Testis (tissue), 2 donors: ENCODE measurements at regions not wholly inside any gene's neighbourhood (a gene's known extent, or its start where the extent isn't known, plus 50 kb on each side); places are given as distances from the start of the nearest gene placed in this dataset.

Experiments used
- DNase-seq: peaks from one replicate; pipeline ENCODE4 v3.0.0-alpha.2; 2019
- H3K27ac ChIP-seq, 2 donors: fragments of 200-600 bp; sonication (generic); one replicate each; pipeline ENCODE4 v1.5.1; 2019
- H3K27me3 ChIP-seq: fragments of 200-600 bp; sonication (generic); one replicate; pipeline ENCODE4 v1.5.1; 2019
- H3K36me3 ChIP-seq: fragments of 200-600 bp; sonication (generic); one replicate; pipeline ENCODE4 v1.5.1; 2017; ENCODE audit warnings: low read depth; ENCODE audit errors: missing control alignments
- H3K4me1 ChIP-seq: fragments of 200-600 bp; sonication (generic); one replicate; pipeline ENCODE4 v1.5.1; 2019
- H3K4me3 ChIP-seq, 2 donors: fragments of 200-600 bp; sonication (generic); one replicate each; pipeline ENCODE4 v1.5.1; 2017 to 2019
- H3K9me3 ChIP-seq: fragments of 200-600 bp; sonication (generic); one replicate; pipeline ENCODE4 v1.5.1; 2017
- CTCF ChIP-seq, 3 experiments: fragments of 450-650 bp in 2 of 3; fragments of 200-600 bp in 1 of 3; sonication (generic) in 1 of 3; IDR thresholded peaks; one replicate each; pipeline ENCODE4 v1.5.1; 2016 to 2019; ENCODE audit warnings: antibody characterized with exemption in 3 of 3, mild to moderate bottlenecking in 2 of 3, moderate library complexity in 1 of 3
- POLR2A ChIP-seq: fragments of 450-650 bp; IDR thresholded peaks from one replicate; pipeline ENCODE4 v1.6.1; 2017; ENCODE audit warnings: antibody characterized with exemption, mild to moderate bottlenecking, moderate library complexity
- WGBS, 2 donors: methylation state at CpG; one replicate each; pipeline ENCODE4 v1.1.5; 2018; 5-methylcytosine and 5-hydroxymethylcytosine counted together
- intact Hi-C: fragments of 100-400 bp; cut with DNase I; formaldehyde crosslinking; loops from one replicate; pipeline ENCODE4 v1.15.1; 2023; ENCODE audit warnings: low total_unique reads

GRCh38 chr2:173462892-173463840 lies 108.5 kb downstream of the CDCA7 start:
- 79 to 88% methylated on average over 14 of the region's 14 CpGs for WGBS, 2 donors
- Histone ChIP-seq H3K27me3 (no peaks in the 10 kb centered on the region), H3K27ac (no peak overlapping the region), H3K4me3 (no peak overlapping the region), H3K36me3 (no peaks in the 10 kb centered on the region), H3K9me3 (no peaks in the 10 kb centered on the region), H3K4me1 (no peaks in the 10 kb centered on the region)
- no peak for DNase-seq
- TF ChIP-seq POLR2A (no peak), CTCF (IDR thresholded peaks at IDR 0.05) (no peak)
- intact Hi-C loops = no loop called here

GRCh38 chr2:173463846-173464245 lies 109.2 kb downstream of the CDCA7 start:
- intact Hi-C loops = no loop called here
- TF ChIP-seq POLR2A (no peak), CTCF (IDR thresholded peaks at IDR 0.05) (no peak)
- Histone ChIP-seq H3K4me3 (no peak overlapping the region), H3K9me3 (no peaks in the 10 kb centered on the region), H3K36me3 (no peaks in the 10 kb centered on the region), H3K27ac (no peak overlapping the region), H3K4me1 (no peaks in the 10 kb centered on the region), H3K27me3 (no peaks in the 10 kb centered on the region)
- no peak for DNase-seq
- 93% methylated on average over 6 of the region's 6 CpGs for WGBS, 2 donors

GRCh38 chr2:173467751-173468150 lies 113.1 kb downstream of the CDCA7 start:
- H3K9me3 ChIP-seq = no peaks in the 10 kb centered on the region
- H3K27ac ChIP-seq = no peak overlapping the region
- H3K36me3 ChIP-seq = no peaks in the 10 kb centered on the region
- TF ChIP-seq POLR2A (no peak), CTCF (IDR thresholded peaks at IDR 0.05) (no peak)
- WGBS, 2 donors = 71 to 80% methylated on average over 1 of the region's 1 CpG
- H3K27me3 ChIP-seq = no peaks in the 10 kb centered on the region
- no peaks in the 10 kb centered on the region for H3K4me1 ChIP-seq
- intact Hi-C loops = no loop called here
- DNase-seq = no peak
- no peak overlapping the region for H3K4me3 ChIP-seq

- Histone ChIP-seq H3K4me1 (no peaks in the 10 kb centered on the region), H3K27ac (no peak overlapping the region), H3K9me3 (no peaks in the 10 kb centered on the region), H3K27me3 (no peaks in the 10 kb centered on the region), H3K36me3 (no peaks in the 10 kb centered on the region), H3K4me3 (no peak overlapping the region)
- intact Hi-C loops = no loop called here
- DNase-seq = no peak
- WGBS, 2 donors = 78 to 94% methylated on average over 3 of the region's 3 CpGs
- no peak for TF ChIP-seq POLR2A
- TF ChIP-seq CTCF (IDR thresholded peaks at IDR 0.05) = no peak
Measured at GRCh38 chr2:173468266-173468793, 113.7 kb downstream of the CDCA7 start.
